ENCODE measurements at regions not wholly inside any gene's neighbourhood (a gene's known extent, or its start where the extent isn't known, plus 50 kb on each side); places are given as distances from the start of the nearest gene placed in this dataset.

DNA sequence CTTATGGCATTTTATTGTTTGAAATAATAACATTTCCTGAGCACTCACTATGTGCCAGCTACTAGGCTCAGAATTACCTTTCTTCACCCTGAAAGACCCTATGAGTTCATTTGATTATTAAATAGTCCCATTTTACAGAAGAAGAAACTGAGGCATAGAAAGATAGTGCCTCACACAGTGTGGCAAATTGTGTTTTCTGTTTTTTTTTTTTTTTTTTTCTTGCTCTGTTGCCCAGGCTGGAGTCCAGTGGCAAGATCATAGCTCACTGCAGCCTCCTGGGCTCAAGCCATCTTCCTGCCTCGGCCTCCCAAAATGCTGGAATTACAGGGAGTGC is 59.7 kb upstream of the PTPN1 start:
- TF ChIP-seq, protein P1, sequence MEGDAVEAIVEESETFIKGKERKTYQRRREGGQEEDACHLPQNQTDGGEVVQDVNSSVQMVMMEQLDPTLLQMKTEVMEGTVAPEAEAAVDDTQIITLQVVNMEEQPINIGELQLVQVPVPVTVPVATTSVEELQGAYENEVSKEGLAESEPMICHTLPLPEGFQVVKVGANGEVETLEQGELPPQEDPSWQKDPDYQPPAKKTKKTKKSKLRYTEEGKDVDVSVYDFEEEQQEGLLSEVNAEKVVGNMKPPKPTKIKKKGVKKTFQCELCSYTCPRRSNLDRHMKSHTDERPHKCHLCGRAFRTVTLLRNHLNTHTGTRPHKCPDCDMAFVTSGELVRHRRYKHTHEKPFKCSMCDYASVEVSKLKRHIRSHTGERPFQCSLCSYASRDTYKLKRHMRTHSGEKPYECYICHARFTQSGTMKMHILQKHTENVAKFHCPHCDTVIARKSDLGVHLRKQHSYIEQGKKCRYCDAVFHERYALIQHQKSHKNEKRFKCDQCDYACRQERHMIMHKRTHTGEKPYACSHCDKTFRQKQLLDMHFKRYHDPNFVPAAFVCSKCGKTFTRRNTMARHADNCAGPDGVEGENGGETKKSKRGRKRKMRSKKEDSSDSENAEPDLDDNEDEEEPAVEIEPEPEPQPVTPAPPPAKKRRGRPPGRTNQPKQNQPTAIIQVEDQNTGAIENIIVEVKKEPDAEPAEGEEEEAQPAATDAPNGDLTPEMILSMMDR (IDR thresholded peaks at IDR 0.05; ENCODE audit: low read length) = no peak
- no peak for TF ChIP-seq EZH2 (IDR thresholded peaks at IDR 0.05; ENCODE audit: borderline replicate concordance, low read length)
